ENCODE measurements at regions not wholly inside any gene's neighbourhood (a gene's known extent, or its start where the extent isn't known, plus 50 kb on each side); places are given as distances from the start of the nearest gene placed in this dataset.
A peak's percentile ranks its signal among the peaks of the same experiment; 100 is the strongest.

- no peak for TF ChIP-seq CTCF (conservative IDR thresholded peaks at IDR 0.05)
- H3K27ac ChIP-seq: no peak overlapping the region
These were observed 59.8 kb downstream of the ATOH1 start for GRCh38 chr4:93888308-93888707.

GRCh38 chr4:93888768-93889167 is 60.2 kb downstream of the ATOH1 start:
- no peak for TF ChIP-seq CTCF (conservative IDR thresholded peaks at IDR 0.05)

GRCh38 chr4:93891244-93891643 is 62.7 kb downstream of the ATOH1 start:
- TF ChIP-seq CTCF (conservative IDR thresholded peaks at IDR 0.05): no peak
- peak overlapping the region; percentile 28 for H3K27ac ChIP-seq

More at GRCh38 chr4:93888768-93889167, 60.2 kb downstream of the ATOH1 start:
- no peak overlapping the region for H3K27ac ChIP-seq

GRCh38 chr4:93894995-93895394 is 66.4 kb downstream of the ATOH1 start:
- H3K27ac ChIP-seq: peak overlapping the region; percentile 72
- no peak for TF ChIP-seq CTCF (conservative IDR thresholded peaks at IDR 0.05)

GRCh38 chr4:93896516-93896915 is 68.0 kb downstream of the ATOH1 start:
- no peak for TF ChIP-seq CTCF (conservative IDR thresholded peaks at IDR 0.05)

GRCh38 chr4:93897559-93897958 is 69.0 kb downstream of the ATOH1 start:
- TF ChIP-seq CTCF (conservative IDR thresholded peaks at IDR 0.05): peak; percentile 79
- H3K27ac ChIP-seq: no peak overlapping the region

More at GRCh38 chr4:93896516-93896915, 68.0 kb downstream of the ATOH1 start:
- H3K27ac ChIP-seq: peak overlapping the region; percentile 72

- H3K27ac ChIP-seq: no peak overlapping the region
- TF ChIP-seq CTCF (conservative IDR thresholded peaks at IDR 0.05): no peak
These were observed 80.2 kb downstream of the ATOH1 start for GRCh38 chr4:93908778-93909177.

All from VCaP (cell line).